ENCODE measurements at regions not wholly inside any gene's neighbourhood (a gene's known extent, or its start where the extent isn't known, plus 50 kb on each side); places are given as distances from the start of the nearest gene placed in this dataset.

GRCh38 chr6:169853196-169854082, 102.0 kb downstream of the ERMARD start:
- TF ChIP-seq CTCF (IDR thresholded peaks at IDR 0.05) = no peak
- no peak for TF ChIP-seq POLR2A (IDR thresholded peaks at IDR 0.05)

Data from testis (tissue), 2 donors.